ENCODE measurements at regions not wholly inside any gene's neighbourhood (a gene's known extent, or its start where the extent isn't known, plus 50 kb on each side); places are given as distances from the start of the nearest gene placed in this dataset.

DNA sequence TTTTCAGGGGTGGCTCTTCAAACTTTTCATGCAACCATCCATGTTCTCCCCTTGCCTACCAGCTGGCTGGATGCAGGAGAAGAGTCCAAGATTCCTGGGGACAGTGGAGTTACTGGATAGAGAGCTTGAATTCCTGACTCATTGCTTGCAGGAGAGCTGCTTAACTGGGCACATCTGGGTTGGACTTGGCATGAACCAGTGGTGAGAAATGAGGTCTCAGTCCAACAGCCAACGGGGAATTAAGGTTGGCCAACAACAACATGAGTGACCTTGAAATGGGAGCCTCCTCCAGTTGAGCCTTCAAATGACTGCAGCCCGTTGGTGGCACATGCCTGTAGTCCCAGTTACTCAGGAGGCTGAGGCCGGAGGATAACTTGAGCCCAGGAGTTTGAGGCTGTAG is 58.1 kb upstream of the OPN4 start:
- DNase-seq (ENCODE audit: insufficient read length, low spot score) (no peak), FAIRE-seq (no peak)
- TF ChIP-seq PAX5 (IDR thresholded peaks at IDR 0.05; ENCODE audit: insufficient read depth, low read length, severe bottlenecking): no peak
- TF ChIP-seq POLR2A (IDR thresholded peaks at IDR 0.05; ENCODE audit: low read depth, low read length): no peak
- TF ChIP-seq SPI1 (IDR thresholded peaks at IDR 0.05; ENCODE audit: low read depth, low read length): no peak

DNA sequence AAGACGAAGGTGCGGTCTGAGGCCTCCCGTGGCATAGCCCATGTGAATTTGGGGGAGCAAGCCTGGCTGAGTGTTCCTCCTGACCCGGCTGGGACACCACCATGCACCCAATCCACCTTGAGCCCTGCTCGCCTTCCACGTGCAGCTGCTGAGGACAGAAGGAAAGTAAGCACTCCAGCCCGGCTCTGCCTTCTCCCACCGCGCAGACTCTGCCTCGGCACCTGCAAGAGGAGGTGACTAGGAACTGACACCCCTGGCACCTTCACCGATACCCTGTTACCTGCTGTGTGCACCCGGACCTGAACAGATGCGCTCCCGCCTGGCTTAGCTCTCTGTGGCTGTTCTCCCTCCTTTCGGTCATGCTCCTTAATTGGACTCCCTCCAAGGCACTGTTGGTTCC is 57.0 kb upstream of the OPN4 start:
- no peak for TF ChIP-seq TAF1 (IDR thresholded peaks at IDR 0.05; ENCODE audit: low read depth, low read length)
- TF ChIP-seq PAX5 (IDR thresholded peaks at IDR 0.05; ENCODE audit: insufficient read depth, low read length, severe bottlenecking): no peak
- TF ChIP-seq POU2F2 (IDR thresholded peaks at IDR 0.05; ENCODE audit: low read depth, low read length): no peak
- no peak for TF ChIP-seq POLR2A (IDR thresholded peaks at IDR 0.05; ENCODE audit: low read depth, low read length)
- TF ChIP-seq POLR2AphosphoS5 (IDR thresholded peaks at IDR 0.05; ENCODE audit: low read depth, low read length): no peak
- TF ChIP-seq SPI1 (IDR thresholded peaks at IDR 0.05; ENCODE audit: low read depth, low read length): no peak
- no peak for FAIRE-seq
- DNase-seq (ENCODE audit: insufficient read length, low spot score): no peak

DNA sequence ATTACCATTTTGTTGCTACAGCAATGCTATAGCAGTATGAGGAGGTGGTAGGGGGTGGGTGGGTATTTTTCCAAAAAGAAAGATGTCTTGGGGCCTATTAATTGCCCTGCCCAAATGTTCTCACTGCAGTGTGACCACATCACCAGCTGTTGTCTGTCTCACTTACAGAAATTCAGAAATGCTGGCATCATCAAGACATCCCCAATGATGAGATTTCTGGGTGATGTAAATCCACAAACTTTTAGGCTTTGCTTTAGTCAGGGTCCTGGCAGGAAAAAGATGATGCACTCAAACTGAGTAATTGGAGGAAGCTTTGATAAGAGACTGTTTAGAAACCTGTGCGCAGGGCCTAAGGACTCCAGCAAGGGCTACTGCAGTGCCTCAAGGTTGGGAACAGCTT is 56.2 kb upstream of the OPN4 start:
- TF ChIP-seq POU2F2 (IDR thresholded peaks at IDR 0.05; ENCODE audit: low read depth, low read length) (no peak), PAX5 (IDR thresholded peaks at IDR 0.05; ENCODE audit: insufficient read depth, low read length, severe bottlenecking) (no peak), SPI1 (IDR thresholded peaks at IDR 0.05; ENCODE audit: low read depth, low read length) (no peak), POLR2AphosphoS5 (IDR thresholded peaks at IDR 0.05; ENCODE audit: low read depth, low read length) (no peak), POLR2A (IDR thresholded peaks at IDR 0.05; ENCODE audit: low read depth, low read length) (no peak), TAF1 (IDR thresholded peaks at IDR 0.05; ENCODE audit: low read depth, low read length) (no peak)
- DNase-seq (ENCODE audit: insufficient read length, low spot score) (no peak), FAIRE-seq (no peak)

DNA sequence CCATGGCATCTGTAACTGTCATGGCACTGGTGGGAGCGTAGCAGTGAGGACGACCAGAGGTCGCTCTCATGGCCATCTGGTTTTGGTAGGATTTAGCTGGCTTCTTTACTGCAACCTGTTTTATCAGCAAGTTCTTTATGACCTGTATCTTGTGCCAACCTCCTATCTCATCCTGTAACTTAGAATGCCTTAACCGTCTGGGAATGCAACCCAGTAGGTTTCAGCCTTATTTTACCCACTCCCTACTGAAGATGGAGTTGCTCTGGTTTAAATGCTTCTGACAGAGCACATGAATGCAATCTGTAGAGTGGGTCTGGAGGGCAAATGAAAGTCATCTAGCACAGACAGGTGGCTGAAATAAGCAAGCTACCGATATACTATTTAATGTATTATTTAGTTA is 55.3 kb upstream of the OPN4 start:
- FAIRE-seq: no peak

DNA sequence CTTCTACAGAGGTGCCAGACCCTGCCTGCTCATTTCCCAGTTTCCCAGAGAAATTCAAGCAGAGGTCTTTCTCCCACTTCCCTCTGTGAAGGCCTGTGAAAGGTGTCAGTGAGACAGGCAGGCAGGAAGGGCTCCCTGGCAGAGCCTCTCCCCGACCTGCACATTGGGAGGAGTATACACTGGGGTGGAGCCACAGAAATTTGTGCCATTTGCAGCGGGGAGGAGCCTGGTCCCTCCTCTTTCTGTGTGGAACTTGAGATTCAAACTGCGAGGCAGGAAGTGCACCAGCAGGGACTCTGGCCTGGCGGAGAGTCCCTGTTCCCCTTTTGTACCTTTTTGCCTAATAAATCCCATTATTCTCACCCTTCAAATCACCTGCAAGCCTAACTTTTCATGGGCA is 54.6 kb upstream of the OPN4 start:
- TF ChIP-seq POU2F2 (IDR thresholded peaks at IDR 0.05; ENCODE audit: low read depth, low read length): no peak
- TF ChIP-seq PAX5 (IDR thresholded peaks at IDR 0.05; ENCODE audit: insufficient read depth, low read length, severe bottlenecking): no peak
- peak; percentile 72 for TF ChIP-seq SPI1 (IDR thresholded peaks at IDR 0.05; ENCODE audit: low read depth, low read length)
- no peak for TF ChIP-seq TAF1 (IDR thresholded peaks at IDR 0.05; ENCODE audit: low read depth, low read length)
- TF ChIP-seq POLR2A (IDR thresholded peaks at IDR 0.05; ENCODE audit: low read depth, low read length): no peak
- no peak for FAIRE-seq
- DNase-seq (ENCODE audit: insufficient read length, low spot score): no peak

More for the DNA sequence above, 55.3 kb upstream of the OPN4 start:
- no peak for TF ChIP-seq TAF1 (IDR thresholded peaks at IDR 0.05; ENCODE audit: low read depth, low read length)
- TF ChIP-seq POLR2A (IDR thresholded peaks at IDR 0.05; ENCODE audit: low read depth, low read length): no peak
- no peak for TF ChIP-seq POLR2AphosphoS5 (IDR thresholded peaks at IDR 0.05; ENCODE audit: low read depth, low read length)
- TF ChIP-seq SPI1 (IDR thresholded peaks at IDR 0.05; ENCODE audit: low read depth, low read length): no peak
- no peak for TF ChIP-seq POU2F2 (IDR thresholded peaks at IDR 0.05; ENCODE audit: low read depth, low read length)
- no peak for TF ChIP-seq PAX5 (IDR thresholded peaks at IDR 0.05; ENCODE audit: insufficient read depth, low read length, severe bottlenecking)
- no peak for DNase-seq (ENCODE audit: insufficient read length, low spot score)

DNA sequence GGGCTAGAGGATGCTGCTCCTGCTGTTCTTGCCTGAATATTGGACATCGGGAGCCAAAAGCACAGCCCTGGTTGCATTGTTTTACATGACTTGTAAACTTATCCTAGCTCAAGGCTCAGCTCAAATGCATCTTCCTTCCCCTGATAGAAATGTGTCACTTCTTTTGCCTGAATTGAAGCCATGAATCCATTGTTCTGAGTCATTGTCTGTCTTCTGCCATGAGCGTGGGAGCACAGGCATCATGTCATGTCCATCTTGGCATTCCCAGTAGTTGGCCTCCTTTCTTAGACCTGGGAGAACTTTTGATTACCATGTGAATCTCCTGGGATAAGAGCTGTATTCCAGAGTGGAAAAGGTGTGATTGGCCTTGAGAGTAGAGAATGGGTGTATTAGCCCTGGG is 54.1 kb upstream of the OPN4 start:
- no peak for FAIRE-seq
- no peak for DNase-seq (ENCODE audit: insufficient read length, low spot score)
- no peak for TF ChIP-seq POLR2A (IDR thresholded peaks at IDR 0.05; ENCODE audit: low read depth, low read length)
- TF ChIP-seq SPI1 (IDR thresholded peaks at IDR 0.05; ENCODE audit: low read depth, low read length): no peak
- no peak for TF ChIP-seq PAX5 (IDR thresholded peaks at IDR 0.05; ENCODE audit: insufficient read depth, low read length, severe bottlenecking)
- TF ChIP-seq TAF1 (IDR thresholded peaks at IDR 0.05; ENCODE audit: low read depth, low read length): no peak
- no peak for TF ChIP-seq POU2F2 (IDR thresholded peaks at IDR 0.05; ENCODE audit: low read depth, low read length)
- TF ChIP-seq POLR2AphosphoS5 (IDR thresholded peaks at IDR 0.05; ENCODE audit: low read depth, low read length): no peak

DNA sequence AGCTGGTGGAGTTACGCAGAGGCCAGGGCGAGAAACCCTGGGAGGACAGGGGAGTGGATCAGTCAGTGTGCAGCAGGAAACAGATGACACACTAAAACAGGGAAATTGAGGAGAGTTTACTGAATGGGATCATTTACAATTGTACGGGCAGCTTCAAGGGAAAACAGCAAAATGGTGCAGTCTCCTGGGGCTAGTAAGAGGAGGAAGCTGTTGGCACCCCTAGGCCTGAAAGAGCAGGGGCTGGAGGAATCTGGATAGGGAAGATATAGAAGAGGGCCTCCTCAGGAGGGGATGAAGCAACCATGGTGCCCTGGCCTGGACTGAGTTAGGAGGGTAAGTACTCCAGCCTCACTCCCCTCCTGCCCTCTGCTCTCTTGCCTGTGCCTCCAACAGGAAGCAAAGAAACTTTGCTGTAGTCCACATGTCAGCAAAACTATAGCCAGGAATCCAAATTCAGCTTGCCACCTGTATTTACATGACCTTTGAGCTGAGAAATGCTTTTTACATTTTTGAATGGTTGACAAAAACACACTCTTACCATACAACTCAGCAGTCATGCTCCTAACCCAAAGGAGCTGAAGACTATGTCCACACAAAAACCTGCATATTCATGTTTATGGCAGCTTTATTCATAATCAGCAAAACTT is 52.3 kb upstream of the OPN4 start:
- no peak for DNase-seq (ENCODE audit: insufficient read length, low spot score)
- no peak for FAIRE-seq

DNA sequence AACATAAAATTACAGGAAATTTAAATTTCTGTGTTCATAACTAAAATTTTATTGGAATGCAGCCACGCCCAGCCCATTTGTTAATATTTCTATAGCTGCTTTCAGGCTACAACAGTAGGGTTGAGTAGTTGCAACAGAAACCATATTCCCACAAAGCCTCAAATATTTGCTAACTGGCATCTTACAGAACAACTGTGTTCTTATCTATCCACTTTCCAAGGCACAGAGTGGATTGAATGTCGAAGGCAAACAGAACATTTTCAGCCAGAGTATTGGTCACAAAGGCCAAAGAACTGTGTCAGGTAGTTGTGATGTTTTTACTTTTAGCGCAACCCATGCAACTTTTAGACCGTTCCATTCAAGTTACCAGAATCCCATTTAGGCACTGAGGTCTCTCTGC is 51.1 kb upstream of the OPN4 start:
- TF ChIP-seq POLR2AphosphoS5 (IDR thresholded peaks at IDR 0.05; ENCODE audit: low read depth, low read length): no peak
- TF ChIP-seq PAX5 (IDR thresholded peaks at IDR 0.05; ENCODE audit: insufficient read depth, low read length, severe bottlenecking): no peak
- TF ChIP-seq SPI1 (IDR thresholded peaks at IDR 0.05; ENCODE audit: low read depth, low read length): no peak
- TF ChIP-seq POLR2A (IDR thresholded peaks at IDR 0.05; ENCODE audit: low read depth, low read length): no peak
- no peak for TF ChIP-seq TAF1 (IDR thresholded peaks at IDR 0.05; ENCODE audit: low read depth, low read length)
- TF ChIP-seq POU2F2 (IDR thresholded peaks at IDR 0.05; ENCODE audit: low read depth, low read length): no peak
- FAIRE-seq (no peak), DNase-seq (ENCODE audit: insufficient read length, low spot score) (no peak)

More for the DNA sequence above, 52.3 kb upstream of the OPN4 start:
- TF ChIP-seq POLR2AphosphoS5 (IDR thresholded peaks at IDR 0.05; ENCODE audit: low read depth, low read length) (no peak), POU2F2 (IDR thresholded peaks at IDR 0.05; ENCODE audit: low read depth, low read length) (no peak), TAF1 (IDR thresholded peaks at IDR 0.05; ENCODE audit: low read depth, low read length) (no peak)
